ENCODE measurements at regions not wholly inside any gene's neighbourhood (a gene's known extent, or its start where the extent isn't known, plus 50 kb on each side); places are given as distances from the start of the nearest gene placed in this dataset.

- no peaks in the 10 kb centered on the region for H3K36me3 Mint-ChIP-seq
- no peak overlapping the region for H3K4me3 Mint-ChIP-seq
- no peak overlapping the region for H3K27ac Mint-ChIP-seq
- H3K9me3 Mint-ChIP-seq (ENCODE audit: low read depth): peaks cover 14% of the 10 kb centered on the region
- no peaks in the 10 kb centered on the region for H3K4me1 Mint-ChIP-seq (ENCODE audit: low read depth)
- no peaks in the 10 kb centered on the region for H3K27me3 Mint-ChIP-seq
Measured at GRCh38 chr11:79783833-79784232, 343.0 kb upstream of the TENM4 start.

GRCh38 chr11:79768343-79768742 lies 327.5 kb upstream of the TENM4 start:
- no peak overlapping the region for H3K4me3 Mint-ChIP-seq
- no peaks in the 10 kb centered on the region for H3K4me1 Mint-ChIP-seq (ENCODE audit: low read depth)
- H3K27ac Mint-ChIP-seq: no peak overlapping the region
- no peaks in the 10 kb centered on the region for H3K36me3 Mint-ChIP-seq
- H3K27me3 Mint-ChIP-seq: no peaks in the 10 kb centered on the region
- peaks cover 2% of the 10 kb centered on the region for H3K9me3 Mint-ChIP-seq (ENCODE audit: low read depth)

- Mint-ChIP-seq H3K9me3 (ENCODE audit: low read depth) (peaks cover 12% of the 10 kb centered on the region), H3K4me1 (ENCODE audit: low read depth) (no peaks in the 10 kb centered on the region), H3K36me3 (no peaks in the 10 kb centered on the region), H3K27ac (no peak overlapping the region), H3K4me3 (no peak overlapping the region), H3K27me3 (no peaks in the 10 kb centered on the region)
Measured at GRCh38 chr11:79762279-79762921, 321.6 kb upstream of the TENM4 start.

DNA sequence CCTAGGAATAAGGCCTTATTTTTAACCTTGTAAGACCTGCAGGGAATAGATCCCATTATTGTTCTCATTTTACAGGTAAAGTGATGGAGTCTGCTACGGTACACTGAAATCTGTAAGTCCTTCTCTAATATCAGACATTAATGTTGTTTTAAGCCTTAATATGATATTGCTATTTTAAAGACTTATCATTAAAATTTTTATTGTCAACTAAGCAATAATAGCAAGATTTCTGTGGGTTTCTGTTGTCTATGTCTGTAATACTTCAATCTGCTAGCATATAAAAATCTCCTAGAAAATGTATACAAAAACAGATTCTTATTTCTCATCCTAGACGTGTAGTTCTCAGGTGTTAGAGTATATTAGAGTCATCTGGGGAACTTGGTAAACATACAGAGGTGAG lies 317.5 kb upstream of the TENM4 start:
- Mint-ChIP-seq H3K27ac (no peak overlapping the region), H3K27me3 (no peaks in the 10 kb centered on the region), H3K4me3 (no peak overlapping the region), H3K36me3 (no peaks in the 10 kb centered on the region), H3K4me1 (ENCODE audit: low read depth) (no peaks in the 10 kb centered on the region), H3K9me3 (ENCODE audit: low read depth) (peaks cover 10% of the 10 kb centered on the region)

DNA sequence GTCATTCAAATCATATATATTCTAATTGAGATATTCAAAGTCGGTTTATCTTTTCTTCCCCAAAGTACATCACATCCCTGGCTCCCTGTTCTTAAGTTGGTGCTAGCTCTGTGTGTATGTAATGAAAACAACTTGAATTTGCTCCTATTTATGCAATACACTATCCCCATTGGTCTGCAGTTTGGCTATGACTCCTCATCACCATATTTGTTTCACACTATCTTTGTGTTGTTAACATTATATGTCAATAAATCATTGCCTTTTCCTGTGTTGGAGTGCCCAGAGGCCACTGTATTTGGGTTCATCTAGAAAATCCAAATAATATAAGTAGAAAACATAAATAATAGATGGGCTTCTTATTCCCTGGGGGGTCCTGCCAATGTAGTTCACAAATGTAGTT lies 306.6 kb upstream of the TENM4 start:
- Mint-ChIP-seq H3K27ac (no peak overlapping the region), H3K27me3 (no peaks in the 10 kb centered on the region), H3K4me1 (ENCODE audit: low read depth) (no peaks in the 10 kb centered on the region), H3K9me3 (ENCODE audit: low read depth) (peaks cover 4% of the 10 kb centered on the region), H3K4me3 (no peak overlapping the region), H3K36me3 (no peaks in the 10 kb centered on the region)

- no peaks in the 10 kb centered on the region for H3K4me1 Mint-ChIP-seq (ENCODE audit: low read depth)
- H3K4me3 Mint-ChIP-seq: no peak overlapping the region
- no peaks in the 10 kb centered on the region for H3K27me3 Mint-ChIP-seq
- H3K9me3 Mint-ChIP-seq (ENCODE audit: low read depth): peaks cover 4% of the 10 kb centered on the region
- no peaks in the 10 kb centered on the region for H3K36me3 Mint-ChIP-seq
- no peak overlapping the region for H3K27ac Mint-ChIP-seq
Measured at GRCh38 chr11:79744941-79745340, 304.1 kb upstream of the TENM4 start.

- no peaks in the 10 kb centered on the region for H3K27me3 Mint-ChIP-seq
- H3K4me1 Mint-ChIP-seq (ENCODE audit: low read depth): no peaks in the 10 kb centered on the region
- H3K27ac Mint-ChIP-seq: no peak overlapping the region
- no peaks in the 10 kb centered on the region for H3K36me3 Mint-ChIP-seq
- no peak overlapping the region for H3K4me3 Mint-ChIP-seq
- H3K9me3 Mint-ChIP-seq (ENCODE audit: low read depth): no peaks in the 10 kb centered on the region
Measured at GRCh38 chr11:79742176-79742575, 301.3 kb upstream of the TENM4 start.

DNA sequence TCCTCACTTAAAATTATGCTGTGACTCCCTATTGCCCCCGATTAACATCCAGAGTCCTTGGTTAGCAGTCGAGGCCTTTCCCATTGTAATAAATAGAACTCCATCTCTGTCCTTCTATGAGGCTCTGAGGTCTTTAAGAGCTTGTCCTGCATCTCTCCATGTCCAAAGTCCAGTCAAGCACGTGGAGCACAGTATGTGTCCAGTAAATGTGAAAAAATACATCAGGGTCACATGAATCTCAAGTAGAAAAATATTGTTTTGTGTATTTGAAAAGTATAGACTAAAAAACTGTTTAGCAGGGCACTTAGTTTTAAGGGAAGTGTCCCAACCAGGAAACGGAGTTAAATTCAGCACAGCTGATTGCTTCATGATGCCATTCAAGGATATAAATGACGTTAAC lies 298.8 kb upstream of the TENM4 start:
- H3K27me3 Mint-ChIP-seq: no peaks in the 10 kb centered on the region
- H3K36me3 Mint-ChIP-seq: no peaks in the 10 kb centered on the region
- no peaks in the 10 kb centered on the region for H3K9me3 Mint-ChIP-seq (ENCODE audit: low read depth)
- H3K4me3 Mint-ChIP-seq: no peak overlapping the region
- H3K4me1 Mint-ChIP-seq (ENCODE audit: low read depth): no peaks in the 10 kb centered on the region
- no peak overlapping the region for H3K27ac Mint-ChIP-seq

- H3K27me3 Mint-ChIP-seq: no peaks in the 10 kb centered on the region
- H3K36me3 Mint-ChIP-seq: no peaks in the 10 kb centered on the region
- H3K4me3 Mint-ChIP-seq: no peak overlapping the region
- H3K4me1 Mint-ChIP-seq (ENCODE audit: low read depth): no peaks in the 10 kb centered on the region
- peaks cover 5% of the 10 kb centered on the region for H3K9me3 Mint-ChIP-seq (ENCODE audit: low read depth)
- no peak overlapping the region for H3K27ac Mint-ChIP-seq
Measured at GRCh38 chr11:79727221-79727620, 286.4 kb upstream of the TENM4 start.

- no peaks in the 10 kb centered on the region for H3K36me3 Mint-ChIP-seq
- no peak overlapping the region for H3K27ac Mint-ChIP-seq
- H3K9me3 Mint-ChIP-seq (ENCODE audit: low read depth): peaks cover 7% of the 10 kb centered on the region
- H3K27me3 Mint-ChIP-seq: no peaks in the 10 kb centered on the region
- H3K4me1 Mint-ChIP-seq (ENCODE audit: low read depth): no peaks in the 10 kb centered on the region
- H3K4me3 Mint-ChIP-seq: no peak overlapping the region
Measured at GRCh38 chr11:79720115-79720514, 279.3 kb upstream of the TENM4 start.

- Mint-ChIP-seq H3K4me1 (ENCODE audit: low read depth) (no peaks in the 10 kb centered on the region), H3K27ac (no peak overlapping the region), H3K4me3 (no peak overlapping the region), H3K9me3 (ENCODE audit: low read depth) (peaks cover 16% of the 10 kb centered on the region), H3K36me3 (no peaks in the 10 kb centered on the region), H3K27me3 (no peaks in the 10 kb centered on the region)
Measured at GRCh38 chr11:79708319-79708932, 267.6 kb upstream of the TENM4 start.

GRCh38 chr11:79705648-79706047 lies 264.8 kb upstream of the TENM4 start:
- Mint-ChIP-seq H3K27me3 (no peaks in the 10 kb centered on the region), H3K4me3 (no peak overlapping the region), H3K36me3 (no peaks in the 10 kb centered on the region), H3K27ac (no peak overlapping the region), H3K4me1 (ENCODE audit: low read depth) (no peaks in the 10 kb centered on the region), H3K9me3 (ENCODE audit: low read depth) (peaks cover 30% of the 10 kb centered on the region)

GRCh38 chr11:79702303-79702702 lies 261.5 kb upstream of the TENM4 start:
- H3K27me3 Mint-ChIP-seq: peaks cover 1% of the 10 kb centered on the region
- peaks cover 31% of the 10 kb centered on the region for H3K9me3 Mint-ChIP-seq (ENCODE audit: low read depth)

DNA sequence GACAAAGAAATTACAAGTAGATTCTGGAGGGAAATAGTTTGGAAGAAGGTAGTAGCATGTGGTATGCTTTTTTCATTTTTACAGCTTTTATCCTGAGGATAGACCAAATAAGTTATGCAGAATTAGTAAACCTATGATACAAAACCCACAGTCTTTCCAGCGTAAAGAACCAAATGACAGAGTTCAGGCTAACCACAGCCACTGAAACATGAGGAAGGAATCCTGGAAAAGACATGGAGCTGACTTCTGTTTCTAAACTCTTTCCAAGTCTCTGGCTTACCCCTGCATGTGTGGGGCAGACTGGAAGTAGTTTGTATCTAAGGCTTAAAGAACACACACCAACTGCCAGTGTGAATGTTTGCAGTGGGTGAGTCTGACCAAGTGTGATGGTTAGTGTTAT lies 258.4 kb upstream of the TENM4 start:
- Mint-ChIP-seq H3K27me3 (peaks cover 3% of the 10 kb centered on the region), H3K4me3 (no peak overlapping the region)

More at GRCh38 chr11:79702303-79702702, 261.5 kb upstream of the TENM4 start:
- no peaks in the 10 kb centered on the region for H3K36me3 Mint-ChIP-seq
- no peak overlapping the region for H3K27ac Mint-ChIP-seq
- no peaks in the 10 kb centered on the region for H3K4me1 Mint-ChIP-seq (ENCODE audit: low read depth)
- H3K4me3 Mint-ChIP-seq: no peak overlapping the region

DNA sequence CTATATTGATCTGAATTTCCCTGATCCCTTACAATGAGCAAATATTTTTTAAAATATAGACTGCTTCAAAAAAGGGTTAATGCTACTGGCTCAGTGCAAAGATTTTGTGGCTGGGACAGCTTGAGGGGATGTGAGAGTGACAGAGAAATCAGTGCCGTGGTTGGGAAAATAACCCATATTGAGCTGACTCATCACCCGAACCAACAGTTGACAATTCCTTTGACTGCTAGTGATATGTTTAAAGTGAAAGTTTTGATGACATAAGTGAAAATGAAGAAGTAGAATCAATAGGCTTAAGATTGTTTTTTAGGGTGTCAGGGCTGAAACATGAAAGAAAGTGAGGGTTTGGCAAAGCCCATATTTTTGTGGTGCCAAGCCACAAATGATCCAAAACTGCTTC lies 257.1 kb upstream of the TENM4 start:
- Mint-ChIP-seq H3K4me3 (no peak overlapping the region), H3K4me1 (ENCODE audit: low read depth) (no peaks in the 10 kb centered on the region), H3K27ac (no peak overlapping the region), H3K27me3 (peaks cover 3% of the 10 kb centered on the region), H3K36me3 (no peaks in the 10 kb centered on the region), H3K9me3 (ENCODE audit: low read depth) (peaks cover 16% of the 10 kb centered on the region)

More for the DNA sequence above, 258.4 kb upstream of the TENM4 start:
- Mint-ChIP-seq H3K36me3 (no peaks in the 10 kb centered on the region), H3K27ac (no peak overlapping the region), H3K9me3 (ENCODE audit: low read depth) (peaks cover 25% of the 10 kb centered on the region), H3K4me1 (ENCODE audit: low read depth) (no peaks in the 10 kb centered on the region)

DNA sequence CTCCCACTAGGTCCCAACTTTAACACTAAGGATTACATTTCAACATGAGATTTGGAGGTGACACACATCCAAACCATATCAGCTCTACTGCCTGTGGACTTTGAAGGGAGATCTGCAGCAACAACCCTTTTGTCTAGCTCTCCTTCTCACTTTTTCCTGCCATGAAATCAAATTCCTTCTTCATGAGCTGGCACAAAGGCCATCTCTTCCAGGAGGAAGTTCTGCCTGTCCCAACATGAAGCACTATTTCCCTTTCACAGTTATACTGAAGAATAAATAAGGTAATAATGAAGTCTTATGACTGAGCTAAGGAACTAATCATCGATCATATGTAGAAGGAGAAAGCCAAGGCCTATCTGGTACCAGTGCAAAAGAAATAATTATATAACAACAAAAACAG lies 253.5 kb upstream of the TENM4 start:
- no peaks in the 10 kb centered on the region for H3K9me3 Mint-ChIP-seq (ENCODE audit: low read depth)

More for the DNA sequence above, 253.5 kb upstream of the TENM4 start:
- H3K4me3 Mint-ChIP-seq: no peak overlapping the region
- peaks cover 3% of the 10 kb centered on the region for H3K27me3 Mint-ChIP-seq
- H3K36me3 Mint-ChIP-seq: no peaks in the 10 kb centered on the region
- H3K27ac Mint-ChIP-seq: no peak overlapping the region
- no peaks in the 10 kb centered on the region for H3K4me1 Mint-ChIP-seq (ENCODE audit: low read depth)
